Epithelial cell of proximal tubule (primary cell): ENCODE measurements at regions not wholly inside any gene's neighbourhood (a gene's known extent, or its start where the extent isn't known, plus 50 kb on each side); places are given as distances from the start of the nearest gene placed in this dataset.

Source experiments
- DNase-seq: peaks from one replicate; pipeline ENCODE4 v3.0.0-alpha.2; 2011; ENCODE audit warnings: low read depth
- H3K4me3 ChIP-seq: 2 replicates; pipeline ENCODE4 v1.5.1; 2011; ENCODE audit warnings: low read depth, mild to moderate bottlenecking, low read length
- CTCF ChIP-seq: conservative IDR thresholded peaks from 2 replicates; pipeline ENCODE4 v1.5.1; 2012; ENCODE audit warnings: low read depth, mild to moderate bottlenecking, low read length

DNA sequence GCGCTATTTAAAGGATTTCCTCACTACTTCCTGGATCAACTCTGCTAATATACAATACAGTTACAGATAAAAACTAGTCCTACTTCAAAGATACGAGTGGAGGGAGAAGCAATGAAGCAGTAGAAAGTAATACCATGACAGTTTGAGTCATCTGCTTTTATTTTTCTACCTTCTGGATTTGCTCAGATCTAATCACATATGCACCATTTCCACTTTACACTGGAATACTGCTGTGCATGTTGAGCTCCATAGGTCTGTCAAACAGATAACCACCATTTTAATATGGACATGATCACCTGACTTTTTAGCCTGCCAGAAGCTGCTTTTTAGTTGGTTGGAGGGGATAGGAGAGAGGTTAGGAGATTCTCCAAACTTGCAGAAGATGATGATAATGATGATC is 92.5 kb downstream of the MMUT start:
- H3K4me3 ChIP-seq, result no peak overlapping the region
- TF ChIP-seq CTCF, result no peak
- DNase-seq, result no peak

DNA sequence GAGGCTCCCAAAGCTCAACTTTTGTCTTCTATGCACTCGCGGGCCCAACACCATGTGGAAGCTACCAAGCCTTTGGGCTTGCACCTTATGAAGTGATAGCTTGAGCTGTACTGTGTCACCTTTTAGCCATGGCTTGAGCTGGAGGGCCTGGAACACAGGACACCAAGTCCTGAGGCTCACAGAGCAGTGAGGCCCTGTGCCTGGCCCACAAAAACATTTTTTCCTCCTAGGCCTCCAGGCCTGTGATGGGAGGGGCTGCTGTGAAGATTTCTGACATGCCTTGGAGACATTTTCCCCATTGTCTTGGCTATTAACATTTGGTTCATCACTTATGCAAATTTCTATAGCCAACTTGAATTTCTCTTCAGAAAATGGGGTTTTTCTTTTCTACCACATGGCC is 96.5 kb downstream of the MMUT start:
- no peak for TF ChIP-seq CTCF
- no peak overlapping the region for H3K4me3 ChIP-seq
- no peak for DNase-seq

- H3K4me3 ChIP-seq, result no peak overlapping the region
- TF ChIP-seq CTCF, result no peak
- no peak for DNase-seq
Observed at GRCh38 chr6:49348561-49348960, 114.5 kb downstream of the MMUT start.

DNA sequence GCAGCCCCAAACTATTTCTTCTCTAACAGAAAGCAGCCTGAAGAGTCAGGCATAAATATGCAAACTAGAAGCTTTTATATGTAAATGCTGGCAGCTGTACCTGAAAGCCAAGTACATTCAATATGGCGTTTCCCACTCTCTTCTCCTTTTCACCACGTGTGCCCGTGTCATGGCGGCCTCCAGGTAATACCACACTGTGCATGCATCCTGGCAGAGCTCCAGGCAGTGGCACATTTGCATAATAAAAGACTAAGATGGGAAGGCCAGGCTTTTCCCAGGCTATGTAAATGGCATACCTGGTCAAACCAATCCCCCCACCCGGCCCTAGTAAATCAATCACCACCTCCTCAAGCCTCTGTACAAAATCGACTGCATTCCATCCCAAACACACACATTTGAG is 120.6 kb downstream of the MMUT start:
- TF ChIP-seq CTCF, result no peak
- no peak for DNase-seq
- H3K4me3 ChIP-seq, result no peak overlapping the region

DNA sequence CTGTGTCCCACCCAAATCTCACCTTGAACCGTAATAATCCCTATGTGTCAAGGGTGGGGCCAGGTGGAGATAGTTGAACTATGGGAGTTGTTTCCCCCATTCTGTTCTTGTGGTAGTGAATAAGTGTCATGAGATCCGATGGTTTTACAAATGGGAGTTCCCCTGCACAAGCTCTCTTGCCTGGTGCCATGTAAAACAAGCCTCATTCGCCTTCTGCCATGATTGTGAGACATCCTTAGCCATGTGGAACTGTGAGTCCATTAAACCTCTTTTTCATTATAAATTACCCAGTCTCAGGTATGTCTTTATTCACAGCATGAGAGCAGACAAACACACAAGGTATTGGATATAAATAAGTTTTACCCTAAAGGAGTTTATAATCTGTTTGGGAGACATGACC is 121.2 kb downstream of the MMUT start:
- TF ChIP-seq CTCF, result no peak
- no peak overlapping the region for H3K4me3 ChIP-seq
- no peak for DNase-seq

- H3K4me3 ChIP-seq, result no peak overlapping the region
- TF ChIP-seq CTCF, result no peak
- DNase-seq, result no peak
Observed at GRCh38 chr6:49339096-49339495, 124.0 kb downstream of the MMUT start.

DNA sequence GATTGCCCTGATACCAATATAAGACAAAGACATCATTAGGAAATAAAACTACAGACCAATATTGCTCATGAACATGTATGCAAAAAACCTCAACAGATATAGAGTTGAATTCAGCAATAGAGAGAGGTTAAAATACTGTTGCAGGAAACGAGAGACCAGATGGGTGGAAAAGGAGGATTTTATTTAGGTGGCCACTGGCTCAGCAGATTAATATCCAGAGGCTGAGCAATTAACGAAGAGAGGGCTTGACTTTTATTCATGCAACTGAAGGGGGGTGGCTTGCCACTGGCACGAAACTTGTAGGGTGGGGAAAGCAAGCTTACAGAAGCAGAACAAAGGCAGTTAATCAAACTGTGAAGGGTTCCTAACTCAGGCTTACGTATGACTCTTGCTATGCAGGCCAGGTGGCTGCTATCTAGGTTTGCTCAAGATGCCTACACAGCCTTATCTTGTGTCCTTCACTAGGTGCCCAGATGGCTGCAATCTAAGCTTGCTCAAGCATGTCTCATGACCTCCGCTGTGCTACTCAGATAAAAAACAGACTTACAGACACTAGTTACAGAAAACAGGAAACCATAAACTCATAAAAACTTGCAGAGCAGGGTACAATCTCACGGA is 126.4 kb downstream of the MMUT start:
- no peak for TF ChIP-seq CTCF
- H3K4me3 ChIP-seq, result no peak overlapping the region
- DNase-seq, result no peak
